Activated CD4-positive, alpha-beta T cell treated with anti-CD3 and anti-CD28 coated beads, Interleukin-2, amount 50 U/mL, for 24 hours (primary cell): ENCODE measurements at regions not wholly inside any gene's neighbourhood (a gene's known extent, or its start where the extent isn't known, plus 50 kb on each side); places are given as distances from the start of the nearest gene placed in this dataset.

Experiments used
- DNase-seq, 2 donors: peaks; one replicate each; pipeline ENCODE4 v3.0.0-alpha.2; 2020; ENCODE audit warnings: low read depth in 1 of 2, low spot score in 1 of 2

DNA sequence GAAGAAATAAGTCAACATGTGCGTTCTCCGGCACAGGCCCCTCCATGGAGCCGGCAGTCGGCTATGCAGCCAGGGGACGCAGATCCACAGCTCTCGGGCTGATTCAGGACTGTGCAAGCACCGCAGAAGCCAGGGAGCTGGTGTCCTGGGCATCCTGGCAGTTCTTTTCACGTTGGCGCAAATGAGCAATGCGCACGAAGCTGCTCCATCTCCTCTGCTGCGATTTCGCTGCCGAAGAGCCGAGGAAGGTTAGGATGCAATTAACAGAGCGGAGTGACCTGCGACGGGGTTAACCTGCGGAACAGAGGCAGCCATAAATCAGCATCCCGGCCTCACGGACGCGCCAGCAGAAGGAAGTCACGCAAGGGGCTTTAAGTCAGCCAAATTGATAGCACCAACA is 107.1 kb upstream of the POU3F3 start:
- no peak for DNase-seq

- DNase-seq: no peak
These were observed 104.0 kb upstream of the POU3F3 start for GRCh38 chr2:104749856-104750460.

DNA sequence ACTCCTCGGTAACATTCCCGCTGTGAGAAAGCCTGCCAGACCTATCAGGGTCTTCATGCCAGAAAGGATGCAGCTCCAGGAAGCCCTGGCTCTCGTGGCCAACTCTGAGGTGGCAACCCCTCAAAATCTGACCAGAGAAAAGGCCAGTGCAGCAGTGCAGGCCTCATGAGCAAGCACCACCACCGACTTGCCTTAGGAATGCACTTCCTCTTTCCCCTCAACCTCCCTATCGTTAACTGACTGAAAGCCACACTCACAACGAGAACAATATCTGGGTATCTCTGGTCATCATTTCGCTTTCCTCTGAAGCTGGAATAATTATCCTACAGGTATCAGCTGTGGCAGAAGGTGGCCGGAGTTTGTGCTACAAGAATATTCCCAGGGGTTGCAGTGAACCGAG is 101.4 kb upstream of the POU3F3 start:
- DNase-seq: no peak

GRCh38 chr2:104755026-104755878 is 98.7 kb upstream of the POU3F3 start:
- no peak for DNase-seq

GRCh38 chr2:104756118-104756517 is 97.8 kb upstream of the POU3F3 start:
- DNase-seq: no peak

GRCh38 chr2:104757056-104757455 is 96.9 kb upstream of the POU3F3 start:
- DNase-seq: no peak

DNA sequence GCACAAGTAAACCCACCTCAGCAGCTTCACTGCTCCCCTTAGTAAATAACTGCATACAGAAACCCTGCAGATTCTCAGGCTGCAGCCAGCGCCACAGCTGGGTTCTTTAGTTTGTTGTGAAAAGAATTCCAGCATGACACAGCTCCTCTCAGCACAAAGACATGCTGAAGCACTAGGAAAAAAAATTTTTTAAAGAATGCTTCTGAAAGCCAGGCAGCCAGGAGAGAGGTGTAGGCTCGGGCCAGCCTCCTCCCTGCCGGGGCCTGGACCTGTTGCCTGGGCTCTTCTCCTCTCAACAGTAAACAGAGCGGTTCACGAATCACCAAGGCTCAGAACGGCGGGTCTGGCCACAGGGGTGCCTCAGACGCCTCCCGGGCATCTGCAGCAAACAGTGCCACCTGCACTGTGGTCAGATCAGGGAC is 95.7 kb upstream of the POU3F3 start:
- no peak for DNase-seq

- DNase-seq: no peak
These were observed 91.9 kb upstream of the POU3F3 start for GRCh38 chr2:104762031-104762430.

GRCh38 chr2:104766683-104767082 is 87.2 kb upstream of the POU3F3 start:
- DNase-seq: no peak

GRCh38 chr2:104768694-104769093 is 85.2 kb upstream of the POU3F3 start:
- DNase-seq: no peak

DNA sequence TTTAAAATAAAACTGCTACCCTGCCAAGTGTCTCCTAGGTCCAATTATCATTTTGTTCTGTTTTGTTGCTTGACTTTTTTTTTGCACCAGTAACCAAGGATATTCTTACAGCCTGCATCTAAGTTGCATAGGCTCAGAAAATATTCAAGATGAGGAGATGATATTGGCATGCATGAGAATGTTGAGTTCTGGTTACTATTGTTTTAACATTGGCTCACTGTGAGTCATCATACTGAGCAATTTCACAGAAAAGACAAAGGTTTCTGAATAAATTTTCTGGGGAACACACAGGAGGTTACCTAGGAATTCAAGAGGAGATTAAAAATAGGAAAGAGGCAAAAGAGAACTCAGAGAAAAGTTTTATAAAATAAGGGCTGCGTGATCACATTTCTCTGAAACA is 84.8 kb upstream of the POU3F3 start:
- no peak for DNase-seq

GRCh38 chr2:104772996-104773395 is 80.9 kb upstream of the POU3F3 start:
- no peak for DNase-seq

- DNase-seq: no peak
These were observed 79.3 kb upstream of the POU3F3 start for GRCh38 chr2:104774631-104775030.

DNA sequence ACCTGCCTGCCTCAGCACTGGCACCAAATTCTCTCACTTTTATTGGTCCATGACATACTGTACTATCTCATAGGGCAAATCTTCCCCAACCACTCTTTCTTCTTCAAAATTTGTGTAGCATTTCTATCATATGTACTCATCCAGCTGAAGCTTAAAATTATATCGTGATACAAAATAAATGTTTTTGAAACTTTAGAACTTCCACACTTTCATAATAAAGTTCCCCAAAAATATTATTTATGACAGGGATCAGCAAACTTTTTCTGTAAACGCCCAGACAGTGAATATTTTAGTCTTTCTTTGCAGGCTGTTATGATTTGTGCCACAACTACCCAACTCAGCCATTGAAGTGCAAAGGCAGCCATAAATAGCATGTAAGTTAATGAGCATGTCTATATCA is 76.2 kb upstream of the POU3F3 start:
- DNase-seq: no peak

DNA sequence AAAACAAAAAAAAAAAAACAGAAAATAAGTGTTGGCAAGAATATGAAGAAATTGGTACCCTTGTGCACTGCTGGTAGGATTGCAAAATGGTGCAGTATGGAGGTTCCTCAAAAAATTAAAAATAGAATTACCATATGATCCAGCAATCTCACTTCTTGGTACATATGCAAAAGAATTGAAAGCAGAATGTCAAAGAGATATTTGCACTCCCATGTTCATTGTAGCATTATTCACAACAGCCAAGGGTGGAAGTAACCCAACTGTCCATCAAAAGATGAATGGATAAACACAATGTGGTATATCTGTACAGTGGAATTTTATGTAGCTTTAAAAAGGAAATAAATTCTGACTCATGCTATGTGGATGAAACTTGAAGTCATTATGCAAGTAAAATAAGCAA is 72.8 kb upstream of the POU3F3 start:
- DNase-seq: no peak

GRCh38 chr2:104784264-104784663 is 69.7 kb upstream of the POU3F3 start:
- no peak for DNase-seq

DNA sequence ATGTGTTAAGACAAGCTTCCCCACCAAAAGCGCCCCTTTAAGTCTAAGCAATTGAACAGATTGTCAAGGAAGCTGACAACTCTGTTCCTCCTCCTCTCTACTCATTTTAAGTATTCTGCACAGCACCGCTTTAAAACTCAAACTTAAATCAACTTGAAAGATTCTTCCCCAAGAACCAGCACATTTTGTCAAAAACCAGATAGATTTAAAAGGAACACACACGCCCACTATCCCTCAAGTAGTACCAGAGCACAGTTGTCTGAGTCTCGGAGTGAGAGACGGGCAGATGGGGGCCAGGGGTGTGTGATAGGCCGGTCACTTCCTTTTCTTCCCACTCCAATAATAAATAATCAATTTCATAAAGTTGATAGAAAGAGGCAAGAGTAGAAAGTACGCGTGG is 67.7 kb upstream of the POU3F3 start:
- no peak for DNase-seq

DNA sequence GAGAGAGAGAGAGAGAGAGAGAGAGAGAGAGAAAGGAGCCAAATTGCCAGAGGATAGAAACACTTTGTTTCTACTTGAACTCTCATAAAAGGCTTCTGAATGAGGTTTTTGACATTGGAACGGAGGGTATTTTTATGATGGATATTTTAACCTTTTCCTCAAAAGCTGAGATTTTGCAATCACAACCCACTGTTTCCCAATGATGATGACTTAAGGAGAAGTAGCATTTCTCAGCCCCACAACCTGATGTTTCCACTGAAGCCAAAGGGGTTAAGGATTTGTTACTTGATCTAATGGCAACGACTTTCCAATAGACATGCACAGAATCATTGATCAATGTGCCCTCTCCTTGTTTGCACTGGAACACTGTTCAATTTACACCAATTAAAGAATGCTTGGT is 67.1 kb upstream of the POU3F3 start:
- no peak for DNase-seq

- no peak for DNase-seq
These were observed 66.4 kb upstream of the POU3F3 start for GRCh38 chr2:104787298-104788065.

- DNase-seq: no peak
These were observed 65.0 kb upstream of the POU3F3 start for GRCh38 chr2:104788742-104789455.

GRCh38 chr2:104790100-104790811 is 63.7 kb upstream of the POU3F3 start:
- no peak for DNase-seq
